Adipocyte (in vitro differentiated cells): ENCODE measurements at regions not wholly inside any gene's neighbourhood (a gene's known extent, or its start where the extent isn't known, plus 50 kb on each side); places are given as distances from the start of the nearest gene placed in this dataset.

Experiments used
- DNase-seq: peaks from one replicate; pipeline ENCODE4 v3.0.0-alpha.2; 2015; ENCODE audit warnings: low read depth
- H3K27me3 ChIP-seq: replicated peaks from 2 replicates; pipeline ENCODE4 v1.7.0; 2013; ENCODE audit warnings: mild to moderate bottlenecking, low read length, moderate library complexity; ENCODE audit not compliant: control insufficient read depth, insufficient read depth
- H3K36me3 ChIP-seq: 2 replicates; pipeline ENCODE4 v1.7.0; 2013; ENCODE audit warnings: low read length, mild to moderate bottlenecking, moderate library complexity; ENCODE audit not compliant: control insufficient read depth, insufficient read depth, severe bottlenecking
- H3K4me1 ChIP-seq: 2 replicates; pipeline ENCODE4 v1.7.0; 2013; ENCODE audit warnings: mild to moderate bottlenecking, low read length, moderate library complexity; ENCODE audit not compliant: control insufficient read depth, insufficient read depth
- H3K4me3 ChIP-seq: 2 replicates; pipeline ENCODE4 v1.7.0; 2013; ENCODE audit warnings: mild to moderate bottlenecking, low read length, moderate library complexity
- H3K9ac ChIP-seq: 2 replicates; pipeline ENCODE4 v1.7.0; 2013; ENCODE audit warnings: mild to moderate bottlenecking, low read length, moderate library complexity
- H3K9me3 ChIP-seq: 2 replicates; pipeline ENCODE4 v1.7.0; 2013; ENCODE audit warnings: mild to moderate bottlenecking, low read length, moderate library complexity; ENCODE audit not compliant: control insufficient read depth

GRCh38 chr2:143964891-143965290 is 555.0 kb downstream of the ZEB2 start:
- no peaks in the 10 kb centered on the region for H3K4me1 ChIP-seq
- H3K4me3 ChIP-seq, result no peak overlapping the region
- no peak for DNase-seq
- H3K9ac ChIP-seq, result no peak overlapping the region
- no peaks in the 10 kb centered on the region for H3K9me3 ChIP-seq
- H3K36me3 ChIP-seq, result peaks cover 3% of the 10 kb centered on the region
- H3K27me3 ChIP-seq, result no peaks in the 10 kb centered on the region

DNA sequence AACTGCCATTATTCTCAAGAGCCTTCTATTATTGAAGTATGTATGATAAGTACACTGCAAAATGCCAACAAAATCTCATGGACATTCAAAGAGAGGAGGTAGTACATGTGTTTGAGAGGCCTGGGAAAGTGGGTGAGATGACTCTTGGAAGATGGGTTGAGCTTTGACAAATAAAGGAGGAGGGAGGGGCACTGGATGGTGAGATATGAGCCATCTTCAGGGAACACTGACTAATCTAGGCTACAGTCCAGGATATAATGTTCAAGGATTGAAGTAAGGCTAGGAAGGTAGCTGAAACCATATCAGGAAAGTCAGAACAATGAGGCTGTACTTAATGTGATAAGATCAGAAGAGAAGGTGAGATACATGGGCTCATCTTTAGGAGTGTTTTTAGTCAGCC is 559.7 kb downstream of the ZEB2 start:
- Histone ChIP-seq H3K4me3 (no peak overlapping the region), H3K36me3 (no peaks in the 10 kb centered on the region), H3K4me1 (peaks cover 10% of the 10 kb centered on the region), H3K9ac (no peak overlapping the region), H3K9me3 (no peaks in the 10 kb centered on the region), H3K27me3 (no peaks in the 10 kb centered on the region)
- DNase-seq, result no peak

DNA sequence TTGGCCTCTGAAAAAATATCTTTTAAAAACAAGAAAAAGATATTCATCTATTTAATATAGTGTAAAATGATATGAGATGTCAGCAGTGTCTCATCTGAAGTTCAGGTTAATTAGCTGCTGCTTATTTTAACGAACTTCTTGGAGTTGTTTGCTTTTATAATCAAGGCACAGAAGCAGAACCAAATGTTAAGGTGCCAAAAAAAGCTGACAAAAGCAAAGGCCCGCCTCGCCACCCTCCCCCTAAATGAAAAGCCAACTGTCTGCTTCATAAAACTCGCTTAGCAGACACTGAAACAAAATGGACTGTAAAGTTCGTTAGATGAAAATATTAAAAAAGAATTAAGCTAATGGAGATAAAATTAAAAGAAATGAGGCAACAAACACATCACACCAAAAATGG is 562.6 kb downstream of the ZEB2 start:
- H3K4me1 ChIP-seq, result peaks cover 30% of the 10 kb centered on the region
- H3K36me3 ChIP-seq, result no peaks in the 10 kb centered on the region
- no peak overlapping the region for H3K9ac ChIP-seq
- DNase-seq, result no peak
- no peaks in the 10 kb centered on the region for H3K27me3 ChIP-seq
- H3K9me3 ChIP-seq, result no peaks in the 10 kb centered on the region
- H3K4me3 ChIP-seq, result no peak overlapping the region

DNA sequence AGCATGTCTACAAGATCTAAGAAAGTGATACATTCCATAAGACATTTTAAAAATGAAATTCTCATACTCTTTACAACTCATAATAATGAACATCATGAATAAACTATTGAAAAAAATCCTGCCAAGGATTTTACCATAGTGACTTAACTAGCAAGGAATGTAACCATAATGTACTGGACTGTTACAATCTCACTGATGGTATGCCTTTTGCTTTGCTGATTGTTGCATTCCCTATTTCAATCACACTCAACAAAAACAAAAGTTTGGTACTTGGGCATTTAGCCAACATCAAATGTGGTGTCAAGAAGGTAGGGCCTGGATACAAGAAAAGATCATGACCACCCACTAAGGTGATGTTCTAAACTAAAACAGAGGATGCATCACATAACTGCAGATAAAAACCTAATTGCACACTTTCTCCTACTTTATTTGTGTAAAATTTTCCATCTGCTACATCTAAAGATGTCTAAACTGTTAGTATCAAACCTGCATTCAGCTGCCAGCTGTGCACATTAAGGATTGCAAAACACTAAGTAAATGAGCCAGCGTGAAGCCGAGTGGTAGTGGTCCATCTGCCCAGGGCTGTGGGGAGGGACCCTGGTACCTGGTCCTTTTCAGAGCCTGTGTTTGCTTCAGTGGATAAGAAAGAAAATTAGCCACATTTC is 564.4 kb downstream of the ZEB2 start:
- Histone ChIP-seq H3K4me3 (no peak overlapping the region), H3K36me3 (no peaks in the 10 kb centered on the region), H3K27me3 (no peaks in the 10 kb centered on the region), H3K9ac (no peak overlapping the region), H3K4me1 (peaks cover 30% of the 10 kb centered on the region), H3K9me3 (no peaks in the 10 kb centered on the region)
- DNase-seq, result peak; percentile 78

DNA sequence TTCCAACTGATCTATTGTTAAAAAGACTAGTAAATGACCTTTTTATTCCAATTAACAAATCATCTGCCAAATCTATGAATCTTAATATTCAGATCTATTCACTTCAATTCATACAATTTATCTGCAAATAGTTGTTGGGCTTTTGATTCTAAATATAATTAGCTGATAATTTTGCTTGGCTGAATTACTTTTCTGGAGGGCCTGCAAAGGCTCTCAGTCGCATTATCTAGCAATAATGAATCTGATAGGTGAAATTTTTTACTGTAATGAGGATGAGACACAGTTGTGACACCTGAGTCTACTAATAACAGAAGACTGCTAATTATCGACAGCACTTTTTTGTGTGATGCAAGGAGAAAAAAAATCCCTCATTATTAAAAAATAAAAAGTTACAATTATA is 565.1 kb downstream of the ZEB2 start:
- no peaks in the 10 kb centered on the region for H3K36me3 ChIP-seq
- no peak for DNase-seq
- H3K9me3 ChIP-seq, result no peaks in the 10 kb centered on the region
- H3K27me3 ChIP-seq, result no peaks in the 10 kb centered on the region
- no peak overlapping the region for H3K9ac ChIP-seq
- peaks cover 31% of the 10 kb centered on the region for H3K4me1 ChIP-seq
- H3K4me3 ChIP-seq, result no peak overlapping the region

DNA sequence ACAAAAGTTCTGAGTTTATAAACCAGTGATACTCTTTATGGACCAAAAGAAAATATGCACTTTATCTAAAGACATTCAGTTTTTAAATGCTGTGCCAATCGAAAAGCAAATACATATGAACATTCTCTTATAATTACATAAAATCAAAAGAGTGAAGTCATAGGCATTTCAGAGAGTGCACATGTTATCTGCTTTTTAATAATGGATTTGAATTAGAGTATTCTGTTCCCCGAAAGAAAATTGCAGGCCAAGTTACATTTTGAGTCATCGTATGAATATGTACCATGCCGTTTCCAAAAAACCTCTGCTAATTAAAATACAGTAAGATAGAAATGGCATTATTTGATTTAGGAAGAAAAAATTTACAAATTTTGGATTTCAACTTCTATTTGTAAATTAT is 565.7 kb downstream of the ZEB2 start:
- Histone ChIP-seq H3K4me1 (peaks cover 37% of the 10 kb centered on the region), H3K9ac (no peak overlapping the region), H3K27me3 (no peaks in the 10 kb centered on the region), H3K4me3 (peak overlapping the region; percentile 36), H3K9me3 (no peaks in the 10 kb centered on the region), H3K36me3 (no peaks in the 10 kb centered on the region)
- DNase-seq, result peak; percentile 57

DNA sequence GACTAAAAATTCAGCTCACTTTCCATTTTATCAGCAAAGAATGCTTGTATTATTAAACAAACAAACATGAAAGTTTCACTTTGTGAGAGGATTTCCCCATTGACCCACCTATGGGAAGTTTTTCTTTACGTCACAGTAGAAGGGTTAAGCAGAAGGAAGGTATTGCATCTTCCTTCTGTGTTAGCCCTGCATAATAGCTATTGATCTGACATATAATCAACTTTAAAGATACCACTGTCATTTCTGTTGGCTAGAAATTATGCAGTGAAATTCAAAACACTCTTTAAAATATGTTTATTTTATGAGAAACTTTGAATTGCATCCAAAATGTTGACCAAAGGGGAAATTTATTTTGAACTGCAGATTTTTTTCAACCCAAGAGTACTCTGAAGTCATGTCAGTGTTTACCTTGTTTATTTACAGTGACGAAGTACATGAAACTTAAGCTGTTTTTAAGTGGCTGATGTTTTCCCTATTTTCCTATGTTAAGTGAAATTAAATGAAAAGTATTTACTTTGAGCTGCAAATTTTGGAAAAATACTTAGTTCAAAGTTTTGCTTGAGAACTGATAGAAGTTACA is 566.4 kb downstream of the ZEB2 start:
- Histone ChIP-seq H3K4me1 (peaks cover 38% of the 10 kb centered on the region), H3K4me3 (peak overlapping the region; percentile 36), H3K27me3 (no peaks in the 10 kb centered on the region), H3K9me3 (no peaks in the 10 kb centered on the region), H3K9ac (no peak overlapping the region), H3K36me3 (no peaks in the 10 kb centered on the region)
- DNase-seq, result peak; percentile 36

DNA sequence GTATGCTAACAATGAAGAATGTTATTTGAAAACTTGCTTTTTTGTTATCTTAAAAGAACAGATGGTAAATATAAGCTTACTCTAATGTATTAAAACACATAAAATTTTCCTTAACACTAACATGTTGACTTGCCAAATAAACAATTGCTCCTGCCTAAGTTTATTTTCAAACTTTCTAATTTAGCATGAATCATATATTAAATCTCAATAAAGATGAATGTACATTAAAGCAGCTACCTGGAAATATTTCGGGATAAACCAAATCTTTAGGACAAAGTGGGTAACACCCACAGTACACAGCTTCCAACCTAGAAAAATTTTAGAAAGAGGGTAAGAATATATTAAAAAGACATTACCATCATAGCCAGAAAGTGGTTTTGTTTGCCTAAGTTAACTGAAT is 567.4 kb downstream of the ZEB2 start:
- no peaks in the 10 kb centered on the region for H3K9me3 ChIP-seq
- no peaks in the 10 kb centered on the region for H3K27me3 ChIP-seq
- H3K36me3 ChIP-seq, result no peaks in the 10 kb centered on the region
- H3K4me3 ChIP-seq, result no peak overlapping the region
- DNase-seq, result no peak
- peaks cover 38% of the 10 kb centered on the region for H3K4me1 ChIP-seq
- H3K9ac ChIP-seq, result no peak overlapping the region

DNA sequence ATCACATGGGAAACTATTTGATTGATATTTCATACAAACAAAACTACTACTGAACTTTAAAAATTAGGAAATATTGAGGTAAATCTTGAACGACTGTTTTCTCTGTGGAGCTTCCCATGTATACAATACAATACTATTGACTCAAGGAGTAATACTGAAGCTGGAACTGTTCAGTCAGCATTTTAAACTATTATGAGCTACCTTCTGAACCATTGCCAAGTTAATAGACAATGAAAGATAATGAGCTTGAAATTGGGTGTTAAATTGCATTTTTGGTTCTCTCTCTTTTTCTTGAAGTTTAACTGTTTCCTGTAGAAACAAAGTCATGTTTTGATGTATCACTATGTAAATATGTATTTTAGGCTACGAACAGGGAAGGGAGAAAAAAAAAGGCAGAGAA is 569.2 kb downstream of the ZEB2 start:
- no peak for DNase-seq
- Histone ChIP-seq H3K9me3 (no peaks in the 10 kb centered on the region), H3K36me3 (peaks cover 5% of the 10 kb centered on the region), H3K9ac (no peak overlapping the region), H3K4me3 (no peak overlapping the region), H3K4me1 (peaks cover 34% of the 10 kb centered on the region), H3K27me3 (no peaks in the 10 kb centered on the region)

- DNase-seq, result peak; percentile 60
- H3K9ac ChIP-seq, result peak overlapping the region; percentile 21
- H3K27me3 ChIP-seq, result no peaks in the 10 kb centered on the region
- peaks cover 20% of the 10 kb centered on the region for H3K4me1 ChIP-seq
- peaks cover 5% of the 10 kb centered on the region for H3K36me3 ChIP-seq
- no peak overlapping the region for H3K4me3 ChIP-seq
- no peaks in the 10 kb centered on the region for H3K9me3 ChIP-seq
Measured at GRCh38 chr2:143949121-143949848, 570.6 kb downstream of the ZEB2 start.

GRCh38 chr2:143948710-143949109 is 571.2 kb downstream of the ZEB2 start:
- no peak for DNase-seq
- peaks cover 5% of the 10 kb centered on the region for H3K36me3 ChIP-seq
- no peaks in the 10 kb centered on the region for H3K27me3 ChIP-seq
- H3K9me3 ChIP-seq, result no peaks in the 10 kb centered on the region
- H3K4me3 ChIP-seq, result no peak overlapping the region
- H3K4me1 ChIP-seq, result peaks cover 14% of the 10 kb centered on the region
- no peak overlapping the region for H3K9ac ChIP-seq
